A549 (cell line): ENCODE measurements at regions not wholly inside any gene's neighbourhood (a gene's known extent, or its start where the extent isn't known, plus 50 kb on each side); places are given as distances from the start of the nearest gene placed in this dataset.

ENCODE experiments used
- ATAC-seq, 2 experiments: fragments of 200-7000 bp in 1 of 2; fragments of >200 bp in 1 of 2; cut with Nextera tagmentation in 1 of 2; cut with Tn5 transposase in 1 of 2; 3 replicates each; pipeline versions ENCODE4 v1.8.0 to v1.9.1; 2018 to 2020; ENCODE audit warnings: mild to moderate bottlenecking in 1 of 2, moderate library complexity in 1 of 2
- CTCF ChIA-PET: fragments of 300-600 bp; sonication (Branson Sonifier 250); formaldehyde crosslinking; extraction: SDS; loops from one replicate; lab custom pipeline; 2021; ENCODE audit warnings: antibody characterized with exemption, inconsistent platforms; lab: Yijun Ruan, JAX
- POLR2A ChIA-PET: fragments of 350-600 bp; formaldehyde crosslinking; extraction: SDS; loops from one replicate; lab custom pipeline; 2021; ENCODE audit warnings: antibody characterized with exemption, inconsistent platforms; lab: Yijun Ruan, JAX
- DNase-seq, 2 experiments: peaks; one replicate each; pipeline versions ENCODE4 v3.0.0 to v3.0.0-alpha.2; 2011 to 2016; ENCODE audit warnings: low read depth in 1 of 2, low spot score in 1 of 2
- FAIRE-seq: peaks from 2 replicates; lab custom pipeline; 2011; peaks lifted over from hg19 to GRCh38; lab: Jason Lieb, UNC
- H3K27ac ChIP-seq, 2 experiments: fragments of >200 bp; sonication (Bioruptor Twin); formaldehyde crosslinking; 3 replicates each; pipeline ENCODE4 v1.5.1; 2016 to 2017
- H3K4me1 ChIP-seq: fragments of >200 bp; sonication (Bioruptor Twin); formaldehyde crosslinking; 3 replicates; pipeline ENCODE4 v1.6.1; 2016
- H3K4me2 ChIP-seq: fragments of >200 bp; sonication (Bioruptor Twin); formaldehyde crosslinking; 3 replicates; pipeline ENCODE4 v1.6.1; 2016
- H3K4me3 ChIP-seq: fragments of >200 bp; sonication (Bioruptor Twin); formaldehyde crosslinking; 3 replicates; pipeline ENCODE4 v1.5.1; 2016
- H3K9me3 ChIP-seq: fragments of >200 bp; sonication (Bioruptor Twin); formaldehyde crosslinking; 3 replicates; pipeline ENCODE4 v1.6.1; 2016
- CEBPB ChIP-seq, 2 experiments: fragments of >200 bp in 1 of 2; sonication (Bioruptor Twin) in 1 of 2; formaldehyde crosslinking in 1 of 2; IDR thresholded peaks; 2 replicates each; pipeline ENCODE4 v1.6.1; 2012 to 2016
- CHD2 ChIP-seq: fragments of 150-350 bp; IDR thresholded peaks from 2 replicates; pipeline ENCODE4 v1.6.1; 2014; ENCODE audit warnings: low read length; ENCODE audit not compliant: partially characterized antibody
- CTCF ChIP-seq: fragments of >200 bp; sonication (Bioruptor Twin); formaldehyde crosslinking; IDR thresholded peaks from 3 replicates; pipeline ENCODE4 v1.5.1; 2016
- EP300 ChIP-seq, 2 experiments: fragments of >200 bp; sonication (Bioruptor Twin); formaldehyde crosslinking; IDR thresholded peaks; 2 replicates in 1 of 2; 3 replicates in 1 of 2; pipeline ENCODE4 v1.6.1; 2016 to 2017
- ESRRA ChIP-seq: fragments of 150-350 bp; IDR thresholded peaks from 2 replicates; pipeline ENCODE4 v1.6.1; 2014; ENCODE audit warnings: mild to moderate bottlenecking, low read length, borderline replicate concordance
- FOXS1 ChIP-seq: fragments of 250-450 bp; sonication (Bioruptor Pico); IDR thresholded peaks from 2 replicates; pipeline ENCODE4 v1.5.0; 2020; ENCODE audit warnings: mild to moderate bottlenecking, moderate library complexity
- HDAC2 ChIP-seq: fragments of 200-600 bp; sonication (generic); IDR thresholded peaks from 2 replicates; pipeline ENCODE4 v1.6.1; 2016
- HEYL ChIP-seq: fragments of 250-450 bp; sonication (Bioruptor Pico); IDR thresholded peaks from 2 replicates; pipeline ENCODE4 v1.8.0; 2021; ENCODE audit warnings: mild to moderate bottlenecking, moderate library complexity
- HOXB13 ChIP-seq: fragments of 250-450 bp; sonication (Bioruptor Pico); IDR thresholded peaks from 2 replicates; pipeline ENCODE4 v1.5.0; 2020; ENCODE audit warnings: low read depth, mild to moderate bottlenecking, moderate library complexity
- HOXB5 ChIP-seq: fragments of 250-450 bp; sonication (Bioruptor Pico); IDR thresholded peaks from 2 replicates; pipeline ENCODE4 v1.5.0; 2020; ENCODE audit warnings: mild to moderate bottlenecking, moderate library complexity
- JUN ChIP-seq, 2 experiments: fragments of >200 bp; sonication (Bioruptor Twin); formaldehyde crosslinking; IDR thresholded peaks; 2 replicates in 1 of 2; 3 replicates in 1 of 2; pipeline ENCODE4 v1.6.1; 2016 to 2017
- KDM5A ChIP-seq: fragments of 200-600 bp; sonication (generic); IDR thresholded peaks from 2 replicates; pipeline ENCODE4 v1.6.1; 2016; ENCODE audit warnings: antibody characterized with exemption, mild to moderate bottlenecking
- NFE2L2 ChIP-seq: fragments of 150-350 bp; conservative IDR thresholded peaks from 2 replicates; pipeline ENCODE4 v1.6.1; 2014; ENCODE audit warnings: low read length
- NR3C1 ChIP-seq: fragments of >200 bp; sonication (Bioruptor Twin); formaldehyde crosslinking; IDR thresholded peaks from 3 replicates; pipeline ENCODE4 v1.6.1; 2017
- PHF8 ChIP-seq: fragments of 200-600 bp; sonication (generic); IDR thresholded peaks from 2 replicates; pipeline ENCODE4 v1.6.1; 2016; ENCODE audit warnings: low read depth, mild to moderate bottlenecking, antibody characterized with exemption, moderate library complexity, borderline replicate concordance
- RAD21 ChIP-seq, 2 experiments: fragments of >200 bp in 1 of 2; sonication (Bioruptor Twin) in 1 of 2; formaldehyde crosslinking in 1 of 2; IDR thresholded peaks in 1 of 2; conservative IDR thresholded peaks in 1 of 2; 2 replicates in 1 of 2; 3 replicates in 1 of 2; pipeline ENCODE4 v1.6.1; 2012 to 2018; ENCODE audit warnings: inconsistent platforms in 1 of 2
- RARB ChIP-seq: fragments of 250-450 bp; sonication (Bioruptor Pico); IDR thresholded peaks from 2 replicates; pipeline ENCODE4 v1.8.0; 2021; ENCODE audit warnings: mild to moderate bottlenecking, moderate library complexity
- REST ChIP-seq: fragments of 200-600 bp; sonication (generic); IDR thresholded peaks from 2 replicates; pipeline ENCODE4 v1.6.1; 2016; ENCODE audit warnings: antibody characterized with exemption, mild to moderate bottlenecking, moderate library complexity
- SMC3 ChIP-seq: fragments of >200 bp; sonication (Bioruptor Twin); formaldehyde crosslinking; IDR thresholded peaks from 3 replicates; pipeline ENCODE4 v1.6.1; 2018; ENCODE audit warnings: inconsistent platforms
- WGBS: methylation state at CpG from one replicate; pipeline ENCODE4 v1.1.6; 2017; ENCODE audit errors: missing lambda C conversion rate; 5-methylcytosine and 5-hydroxymethylcytosine counted together
- TF ChIP-seq, protein P1 (sequence below): IDR thresholded peaks from 2 replicates; pipeline ENCODE4 v1.6.1; 2012

- Histone ChIP-seq H3K4me2 (no peak overlapping the region), H3K4me1 (no peaks in the 10 kb centered on the region), H3K9me3 (no peaks in the 10 kb centered on the region), H3K27ac (no peak overlapping the region), H3K4me3 (no peak overlapping the region)
- ATAC-seq (peak; percentile 64 to 79; a peak in 4 of 6 replicates), FAIRE-seq (no peak), DNase-seq (peak in 1 of 2 experiments; percentile 42)
- TF ChIP-seq CTCF (peak; percentile 68), RARB (CRISPR knock-in tag) (no peak), RAD21 (conservative IDR thresholded peaks at IDR 0.05 in 1 of 2, IDR thresholded peaks at IDR 0.05 in 1 of 2) (peak; percentile 73 to 77), ESRRA (no peak), SMC3 (peak; percentile 62)
- WGBS = 40% methylated on average over 3 of the region's 3 CpGs
- POLR2A ChIA-PET = no interaction called here
- CTCF ChIA-PET = no interaction called here
These were observed 56.0 kb upstream of the FAM174A start for GRCh38 chr5:100479079-100479688.

DNA sequence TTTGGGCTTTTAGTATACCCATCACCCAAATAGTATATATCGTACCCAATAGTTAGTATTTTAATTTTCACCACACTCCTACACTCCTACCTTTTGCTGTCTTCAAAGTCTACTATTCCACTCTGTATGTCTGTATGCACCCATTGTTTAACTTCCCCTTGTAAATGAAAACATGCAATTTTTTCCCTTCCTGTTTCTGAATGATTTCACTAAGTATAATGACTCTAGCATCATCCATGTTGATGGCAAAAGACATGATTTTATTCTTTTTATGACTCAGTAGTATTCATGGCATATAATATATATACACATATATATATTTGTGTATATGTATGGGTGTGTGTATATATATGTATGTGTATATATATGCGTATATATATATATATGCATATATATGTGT is 63.1 kb upstream of the FAM174A start:
- ChIA-PET CTCF (no interaction called here), POLR2A (no interaction called here)
- Histone ChIP-seq H3K4me2 (no peak overlapping the region), H3K4me1 (no peaks in the 10 kb centered on the region), H3K9me3 (no peaks in the 10 kb centered on the region), H3K4me3 (no peak overlapping the region), H3K27ac (no peak overlapping the region)
- DNase-seq (no peak), FAIRE-seq (no peak), ATAC-seq (no peak)
- no peak for TF ChIP-seq CHD2
- no peak for TF ChIP-seq KDM5A
- no peak for TF ChIP-seq ESRRA
- no peak for TF ChIP-seq HOXB13 (CRISPR knock-in tag)
- TF ChIP-seq JUN (IDR thresholded peaks at IDR 0.05) = no peak
- no peak for TF ChIP-seq HEYL
- no peak for TF ChIP-seq RARB (CRISPR knock-in tag)
- TF ChIP-seq NR3C1 = no peak
- TF ChIP-seq REST = no peak
- TF ChIP-seq PHF8 = no peak
- TF ChIP-seq FOXS1 = no peak
- no peak for TF ChIP-seq EP300 (IDR thresholded peaks at IDR 0.05)
- TF ChIP-seq HDAC2 = no peak
- TF ChIP-seq CEBPB (IDR thresholded peaks at IDR 0.05) = no peak
- TF ChIP-seq, protein P1, sequence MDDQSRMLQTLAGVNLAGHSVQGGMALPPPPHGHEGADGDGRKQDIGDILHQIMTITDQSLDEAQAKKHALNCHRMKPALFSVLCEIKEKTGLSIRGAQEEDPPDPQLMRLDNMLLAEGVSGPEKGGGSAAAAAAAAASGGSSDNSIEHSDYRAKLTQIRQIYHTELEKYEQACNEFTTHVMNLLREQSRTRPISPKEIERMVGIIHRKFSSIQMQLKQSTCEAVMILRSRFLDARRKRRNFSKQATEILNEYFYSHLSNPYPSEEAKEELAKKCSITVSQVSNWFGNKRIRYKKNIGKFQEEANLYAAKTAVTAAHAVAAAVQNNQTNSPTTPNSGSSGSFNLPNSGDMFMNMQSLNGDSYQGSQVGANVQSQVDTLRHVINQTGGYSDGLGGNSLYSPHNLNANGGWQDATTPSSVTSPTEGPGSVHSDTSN = no peak
- no peak for TF ChIP-seq CTCF
- TF ChIP-seq NFE2L2 = no peak
- no peak for TF ChIP-seq HOXB5 (CRISPR knock-in tag)
- 62% methylated on average over 2 of the region's 2 CpGs for WGBS
